ENCODE measurements at regions not wholly inside any gene's neighbourhood (a gene's known extent, or its start where the extent isn't known, plus 50 kb on each side); places are given as distances from the start of the nearest gene placed in this dataset.
"Not testable (repeated sequence)": the region's sequence is repeated elsewhere in the genome, so short reads cannot be mapped to it uniquely, and the experiment has no call there.

GRCh38 chr1:181221078-181221477 lies 132.6 kb downstream of the IER5 start:
- TF ChIP-seq EZH2 (IDR thresholded peaks at IDR 0.05; ENCODE audit: insufficient read depth, low read length) (no peak), CTCF (IDR thresholded peaks at IDR 0.05; ENCODE audit: insufficient read depth, low read depth, low read length) (no peak)
- H3K4me3 ChIP-seq (ENCODE audit: insufficient read depth, low read depth, low read length): no peak overlapping the region
- H3K9me3 ChIP-seq (ENCODE audit: insufficient read depth, low read depth, low read length): no peaks in the 10 kb centered on the region
- H3K4me1 ChIP-seq (ENCODE audit: insufficient read depth, low read length): no peaks in the 10 kb centered on the region
- FAIRE-seq: no peak
- H3K27ac Mint-ChIP-seq (ENCODE audit: unreplicated experiment): no peak overlapping the region
- H3K9me3 Mint-ChIP-seq (ENCODE audit: unreplicated experiment): peaks cover 4% of the 10 kb centered on the region
- H3K27me3 ChIP-seq (ENCODE audit: insufficient read depth, low read length): no peaks in the 10 kb centered on the region
- no peaks in the 10 kb centered on the region for H3K79me2 ChIP-seq (ENCODE audit: insufficient read depth, low read length)
- peaks cover 4% of the 10 kb centered on the region for H3K36me3 Mint-ChIP-seq (ENCODE audit: low read depth, unreplicated experiment)
- H3K36me3 ChIP-seq (ENCODE audit: insufficient read depth, low read length): no peaks in the 10 kb centered on the region
- no peaks in the 10 kb centered on the region for H4K20me1 ChIP-seq (ENCODE audit: insufficient read depth, low read length)
- no peak overlapping the region for H3K4me3 Mint-ChIP-seq (ENCODE audit: unreplicated experiment)
- no peak overlapping the region for H2AFZ ChIP-seq (ENCODE audit: low read depth, low read length)
- no peak overlapping the region for H3K4me2 ChIP-seq (ENCODE audit: low read length)
- no peak for DNase-seq (ENCODE audit: low read depth)
- peaks cover 15% of the 10 kb centered on the region for H3K27me3 Mint-ChIP-seq (ENCODE audit: low read depth, unreplicated experiment)
- H3K27ac ChIP-seq (ENCODE audit: low read depth, low read length): no peak overlapping the region
- H3K4me1 Mint-ChIP-seq (ENCODE audit: low read depth, unreplicated experiment): no peaks in the 10 kb centered on the region
- no peak overlapping the region for H3K9ac ChIP-seq (ENCODE audit: low read length)

GRCh38 chr1:181222972-181223505 lies 134.5 kb downstream of the IER5 start:
- Mint-ChIP-seq H3K27ac (ENCODE audit: unreplicated experiment) (no peak overlapping the region), H3K9me3 (ENCODE audit: unreplicated experiment) (peaks cover under 1% of the 10 kb centered on the region), H3K4me1 (ENCODE audit: low read depth, unreplicated experiment) (no peaks in the 10 kb centered on the region), H3K27me3 (ENCODE audit: low read depth, unreplicated experiment) (peaks cover 11% of the 10 kb centered on the region), H3K36me3 (ENCODE audit: low read depth, unreplicated experiment) (peaks cover under 1% of the 10 kb centered on the region), H3K4me3 (ENCODE audit: unreplicated experiment) (no peak overlapping the region)
- H3K27ac ChIP-seq (ENCODE audit: low read depth, low read length): no peak overlapping the region
- H4K20me1 ChIP-seq (ENCODE audit: insufficient read depth, low read length): no peaks in the 10 kb centered on the region
- no peaks in the 10 kb centered on the region for H3K27me3 ChIP-seq (ENCODE audit: insufficient read depth, low read length)
- no peak for DNase-seq (ENCODE audit: low read depth)
- no peaks in the 10 kb centered on the region for H3K4me1 ChIP-seq (ENCODE audit: insufficient read depth, low read length)
- H3K9me3 ChIP-seq (ENCODE audit: insufficient read depth, low read depth, low read length): no peaks in the 10 kb centered on the region
- H3K4me2 ChIP-seq (ENCODE audit: low read length): no peak overlapping the region
- no peaks in the 10 kb centered on the region for H3K36me3 ChIP-seq (ENCODE audit: insufficient read depth, low read length)
- no peak overlapping the region for H3K9ac ChIP-seq (ENCODE audit: low read length)
- FAIRE-seq: no peak
- H2AFZ ChIP-seq (ENCODE audit: low read depth, low read length): no peak overlapping the region
- no peak overlapping the region for H3K4me3 ChIP-seq (ENCODE audit: insufficient read depth, low read depth, low read length)
- TF ChIP-seq EZH2 (IDR thresholded peaks at IDR 0.05; ENCODE audit: insufficient read depth, low read length) (no peak), CTCF (IDR thresholded peaks at IDR 0.05; ENCODE audit: insufficient read depth, low read depth, low read length) (no peak)
- no peaks in the 10 kb centered on the region for H3K79me2 ChIP-seq (ENCODE audit: insufficient read depth, low read length)

DNA sequence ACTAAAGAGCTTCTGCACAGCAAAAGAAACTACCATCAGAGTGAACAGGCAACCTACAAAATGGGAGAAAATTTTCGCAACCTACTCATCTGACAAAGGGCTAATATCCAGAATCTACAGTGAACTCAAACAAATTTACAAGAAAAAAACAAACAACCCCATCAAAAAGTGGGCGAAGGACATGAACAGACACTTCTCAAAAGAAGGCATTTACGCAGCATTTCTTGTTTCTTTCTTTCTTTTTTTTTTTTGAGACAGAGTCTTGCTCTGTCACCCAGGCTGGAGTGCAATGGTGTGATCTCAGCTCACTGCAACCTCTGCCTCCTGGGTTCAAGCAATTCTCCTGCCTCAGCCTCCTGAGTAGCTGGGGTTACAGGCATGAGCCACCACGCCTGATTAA lies 138.2 kb downstream of the IER5 start:
- H3K36me3 ChIP-seq (ENCODE audit: insufficient read depth, low read length); H3K36me3 Mint-ChIP-seq (ENCODE audit: low read depth, unreplicated experiment); H3K9ac ChIP-seq (ENCODE audit: low read length); H4K20me1 ChIP-seq (ENCODE audit: insufficient read depth, low read length); H3K4me2 ChIP-seq (ENCODE audit: low read length); H3K27ac ChIP-seq (ENCODE audit: low read depth, low read length); H3K27me3 Mint-ChIP-seq (ENCODE audit: low read depth, unreplicated experiment); H3K4me3 ChIP-seq (ENCODE audit: insufficient read depth, low read depth, low read length); H2AFZ ChIP-seq (ENCODE audit: low read depth, low read length); H3K4me1 Mint-ChIP-seq (ENCODE audit: low read depth, unreplicated experiment); DNase-seq (ENCODE audit: low read depth); H3K27ac Mint-ChIP-seq (ENCODE audit: unreplicated experiment); H3K79me2 ChIP-seq (ENCODE audit: insufficient read depth, low read length); H3K4me3 Mint-ChIP-seq (ENCODE audit: unreplicated experiment); H3K9me3 ChIP-seq (ENCODE audit: insufficient read depth, low read depth, low read length); FAIRE-seq; H3K4me1 ChIP-seq (ENCODE audit: insufficient read depth, low read length); H3K27me3 ChIP-seq (ENCODE audit: insufficient read depth, low read length); H3K9me3 Mint-ChIP-seq (ENCODE audit: unreplicated experiment): not testable (repeated sequence)
